ENCODE measurements at regions not wholly inside any gene's neighbourhood (a gene's known extent, or its start where the extent isn't known, plus 50 kb on each side); places are given as distances from the start of the nearest gene placed in this dataset.

GRCh38 chr4:114512595-114513295 lies 85.9 kb upstream of the UGT8 start:
- no peak overlapping the region for H3K4me3 ChIP-seq (ENCODE audit: low read depth, low read length)
- no peak for TF ChIP-seq CTCF (IDR thresholded peaks at IDR 0.05; ENCODE audit: low read depth, low read length)

- TF ChIP-seq CTCF (IDR thresholded peaks at IDR 0.05; ENCODE audit: low read depth, low read length), result no peak
Observed at GRCh38 chr4:114519368-114519767, 79.2 kb upstream of the UGT8 start.

GRCh38 chr4:114527170-114527569 lies 71.4 kb upstream of the UGT8 start:
- H3K4me3 ChIP-seq (ENCODE audit: low read depth, low read length), result no peak overlapping the region
- TF ChIP-seq CTCF (IDR thresholded peaks at IDR 0.05; ENCODE audit: low read depth, low read length), result no peak

More at GRCh38 chr4:114519368-114519767, 79.2 kb upstream of the UGT8 start:
- no peak overlapping the region for H3K4me3 ChIP-seq (ENCODE audit: low read depth, low read length)

GRCh38 chr4:114527637-114528036 lies 71.0 kb upstream of the UGT8 start:
- no peak overlapping the region for H3K4me3 ChIP-seq (ENCODE audit: low read depth, low read length)
- no peak for TF ChIP-seq CTCF (IDR thresholded peaks at IDR 0.05; ENCODE audit: low read depth, low read length)

GRCh38 chr4:114535725-114536124 lies 62.9 kb upstream of the UGT8 start:
- no peak overlapping the region for H3K4me3 ChIP-seq (ENCODE audit: low read depth, low read length)
- no peak for TF ChIP-seq CTCF (IDR thresholded peaks at IDR 0.05; ENCODE audit: low read depth, low read length)

- TF ChIP-seq CTCF (IDR thresholded peaks at IDR 0.05; ENCODE audit: low read depth, low read length), result no peak
- no peak overlapping the region for H3K4me3 ChIP-seq (ENCODE audit: low read depth, low read length)
Observed at GRCh38 chr4:114537352-114537751, 61.3 kb upstream of the UGT8 start.

GRCh38 chr4:114538012-114538617 lies 60.5 kb upstream of the UGT8 start:
- TF ChIP-seq CTCF (IDR thresholded peaks at IDR 0.05; ENCODE audit: low read depth, low read length), result no peak
- no peak overlapping the region for H3K4me3 ChIP-seq (ENCODE audit: low read depth, low read length)
